Endothelial cell of umbilical vein (primary cell): ENCODE measurements at regions not wholly inside any gene's neighbourhood (a gene's known extent, or its start where the extent isn't known, plus 50 kb on each side); places are given as distances from the start of the nearest gene placed in this dataset.

Experiments
- BruUV-seq: library from RNA; stranded (reverse); fragments of 400-500 nt; replicated peaks from 2 replicates; lab custom pipeline; 2021; lab: Mats Ljungman, UMichigan
- CTCF ChIA-PET: fragments of 300-600, 350-600 bp; sonication (Branson Sonifier 250); formaldehyde crosslinking; loops from one replicate; lab custom pipeline; 2021; ENCODE audit warnings: antibody characterized with exemption, inconsistent platforms; lab: Charles Lee
- POLR2A ChIA-PET: fragments of 300-600, 350-600 bp; sonication (Branson Sonifier 250); formaldehyde crosslinking; loops from one replicate; lab custom pipeline; 2021; ENCODE audit warnings: antibody characterized with exemption, inconsistent platforms; lab: Charles Lee
- DNase-seq: peaks from one replicate; pipeline ENCODE4 v3.0.0-alpha.2; 2011; ENCODE audit warnings: low read depth, low spot score
- FAIRE-seq: peaks from 2 replicates; lab custom pipeline; 2011; peaks lifted over from hg19 to GRCh38; lab: Jason Lieb, UNC
- H2AFZ ChIP-seq: 2 replicates; pipeline ENCODE4 v1.6.0; 2012; ENCODE audit warnings: low read depth, low read length, control low read depth, inconsistent platforms
- H3K27ac ChIP-seq: 2 replicates; pipeline ENCODE4 v1.5.1; 2011; ENCODE audit warnings: low read depth, mild to moderate bottlenecking, control low read depth, low read length, moderate library complexity; ENCODE audit not compliant: insufficient read depth
- H3K27me3 ChIP-seq, 2 experiments: 2 replicates each; pipeline versions ENCODE4 v1.6.0 to v1.6.1; 2011; ENCODE audit warnings: low read length in 2 of 2, mixed read lengths in 1 of 2; ENCODE audit not compliant: control insufficient read depth in 2 of 2, insufficient read depth in 2 of 2
- H3K36me3 ChIP-seq, 2 experiments: 2 replicates in 1 of 2; 3 replicates in 1 of 2; pipeline ENCODE4 v1.5.1; 2011; ENCODE audit warnings: low read length in 2 of 2, mild to moderate bottlenecking in 1 of 2, moderate library complexity in 1 of 2; ENCODE audit not compliant: control insufficient read depth in 2 of 2, insufficient read depth in 2 of 2; ENCODE audit errors: extremely low read depth in 1 of 2
- H3K4me1 ChIP-seq: 3 replicates; pipeline ENCODE4 v1.5.1; 2011; ENCODE audit warnings: mild to moderate bottlenecking, low read length; ENCODE audit not compliant: control insufficient read depth, insufficient read depth; ENCODE audit errors: extremely low read depth
- H3K4me2 ChIP-seq: 2 replicates; pipeline ENCODE4 v1.6.1; 2011; ENCODE audit warnings: low read length, control low read depth, mixed read lengths; ENCODE audit not compliant: insufficient read depth
- H3K4me3 ChIP-seq, 3 experiments: fragments of 200-600 bp in 1 of 3; sonication (generic), shearing (Covaris generic) in 1 of 3; replicated peaks in 1 of 3; 2 replicates each; pipeline ENCODE4 v1.5.1; 2011 to 2016; ENCODE audit warnings: control low read depth in 3 of 3, low read length in 3 of 3, mild to moderate bottlenecking in 2 of 3, inconsistent platforms in 1 of 3, low read depth in 1 of 3, moderate library complexity in 1 of 3; ENCODE audit not compliant: insufficient read depth in 1 of 3
- H3K79me2 ChIP-seq: 2 replicates; pipeline ENCODE4 v1.6.0; 2012; ENCODE audit warnings: low read length, inconsistent platforms; ENCODE audit not compliant: control insufficient read depth, insufficient read depth
- H3K9ac ChIP-seq: replicated peaks from 2 replicates; pipeline ENCODE3; 2011; ENCODE audit warnings: low read length, control low read depth; ENCODE audit not compliant: insufficient read depth; ENCODE audit errors: extremely low read depth
- H3K9me1 ChIP-seq: replicated peaks from 3 replicates; pipeline ENCODE4 v1.6.0; 2011; ENCODE audit warnings: mild to moderate bottlenecking, low read length; ENCODE audit not compliant: control insufficient read depth, insufficient read depth; ENCODE audit errors: extremely low read depth
- H3K9me3 ChIP-seq: replicated peaks from 2 replicates; pipeline ENCODE4 v1.5.1; 2012; ENCODE audit warnings: low read length, inconsistent platforms; ENCODE audit not compliant: control insufficient read depth, insufficient read depth
- H4K20me1 ChIP-seq: replicated peaks from 2 replicates; pipeline ENCODE3; 2011; ENCODE audit warnings: mild to moderate bottlenecking, low read length; ENCODE audit not compliant: control insufficient read depth, insufficient read depth; ENCODE audit errors: extremely low read depth
- EZH2 ChIP-seq: IDR thresholded peaks from 2 replicates; pipeline ENCODE4 v1.6.1; 2012; ENCODE audit warnings: borderline replicate concordance, low read depth, mild to moderate bottlenecking, moderate library complexity, low read length, inconsistent platforms; ENCODE audit not compliant: severe bottlenecking
- FOS ChIP-seq: IDR thresholded peaks from 2 replicates; pipeline ENCODE4 v1.6.1; 2011; ENCODE audit warnings: mild to moderate bottlenecking, low read length, moderate library complexity, borderline replicate concordance; ENCODE audit not compliant: insufficient read depth
- GATA2 ChIP-seq: IDR thresholded peaks from 2 replicates; pipeline ENCODE4 v1.7.0; 2011; ENCODE audit warnings: low read depth, mild to moderate bottlenecking, moderate library complexity, mixed read lengths, low read length; ENCODE audit not compliant: insufficient read length, insufficient read depth
- JUN ChIP-seq: IDR thresholded peaks from 2 replicates; pipeline ENCODE4 v1.6.1; 2011; ENCODE audit warnings: borderline replicate concordance, low read depth; ENCODE audit not compliant: insufficient read length, insufficient read depth
- MYC ChIP-seq: IDR thresholded peaks from one replicate; pipeline ENCODE4 v1.6.1; 2011; ENCODE audit warnings: mild to moderate bottlenecking, low read depth, low read length
- POLR2A ChIP-seq: IDR thresholded peaks from 2 replicates; pipeline ENCODE4 v1.6.1; 2012; ENCODE audit warnings: low read depth, mild to moderate bottlenecking, control low read depth, low read length
- POLR2AphosphoS5 ChIP-seq: IDR thresholded peaks from 2 replicates; pipeline ENCODE4 v1.6.1; 2012; ENCODE audit warnings: low read depth, mild to moderate bottlenecking, control low read depth, low read length, moderate library complexity; ENCODE audit not compliant: insufficient read depth
- dilution Hi-C: fragments of 300-500 bp; cut with MboI; formaldehyde crosslinking; loops from one replicate; pipeline ENCODE4 v1.15.0; 2019; ENCODE audit warnings: low sequenced_read_pairs; ENCODE audit not compliant: extremely low pct_ligation_motif_present
- intact Hi-C: fragments of 100-400 bp; cut with micrococcal nuclease; formaldehyde crosslinking; loops from one replicate; pipeline ENCODE4 v1.10.0; 2022
- TF ChIP-seq, protein P1 (sequence below): IDR thresholded peaks from 2 replicates; pipeline ENCODE4 v1.6.1; 2011; ENCODE audit not compliant: insufficient read depth, insufficient read length
- TF ChIP-seq, protein P2 (sequence below), 2 donors: IDR thresholded peaks; 1 replicate in 1 of 2; 2 replicates in 1 of 2; pipeline ENCODE4 v1.5.1; 2011; ENCODE audit warnings: low read length in 2 of 2, mild to moderate bottlenecking in 2 of 2, moderate library complexity in 2 of 2, control low read depth in 1 of 2, inconsistent platforms in 1 of 2, low read depth in 1 of 2; ENCODE audit not compliant: insufficient read depth in 1 of 2; ENCODE audit errors: extremely low read depth in 1 of 2

DNA sequence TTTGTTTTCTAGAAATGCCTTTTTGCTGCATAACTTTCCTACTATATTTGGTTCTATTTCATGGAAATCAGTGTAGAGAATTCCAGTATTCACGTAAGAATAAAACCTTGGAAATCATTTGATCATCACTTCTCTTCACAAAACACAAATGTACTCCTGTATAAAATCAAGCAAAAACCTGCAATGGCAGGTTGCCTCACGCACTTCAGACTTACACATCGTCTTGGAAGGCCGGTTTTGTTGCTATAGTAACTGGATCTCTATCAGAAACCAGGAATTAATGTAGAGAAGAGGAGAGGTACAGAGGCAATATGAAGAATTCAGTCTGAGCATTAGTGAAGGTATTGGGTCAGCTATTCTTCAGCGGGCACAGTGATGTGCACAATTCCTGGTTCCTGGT is 370.7 kb upstream of the CYRIA start:
- no peak for DNase-seq
- H3K4me1 ChIP-seq = no peaks in the 10 kb centered on the region
- H3K4me2 ChIP-seq = no peak overlapping the region
- FAIRE-seq = no peak
- H3K9me1 ChIP-seq = no peaks in the 10 kb centered on the region
- H4K20me1 ChIP-seq = no peaks in the 10 kb centered on the region
- BruUV-seq = no TSS peak
- H3K79me2 ChIP-seq = no peaks in the 10 kb centered on the region
- H3K27me3 ChIP-seq = no peaks in the 10 kb centered on the region
- no peaks in the 10 kb centered on the region for H3K36me3 ChIP-seq
- CTCF ChIA-PET = no interaction called here
- no peak overlapping the region for H3K9ac ChIP-seq
- TF ChIP-seq POLR2A = no peak
- TF ChIP-seq POLR2AphosphoS5 = no peak
- TF ChIP-seq EZH2 = no peak
- no peak for TF ChIP-seq GATA2
- TF ChIP-seq, protein P1, sequence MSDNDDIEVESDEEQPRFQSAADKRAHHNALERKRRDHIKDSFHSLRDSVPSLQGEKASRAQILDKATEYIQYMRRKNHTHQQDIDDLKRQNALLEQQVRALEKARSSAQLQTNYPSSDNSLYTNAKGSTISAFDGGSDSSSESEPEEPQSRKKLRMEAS = no peak
- TF ChIP-seq FOS = no peak
- TF ChIP-seq JUN = no peak
- no peak for TF ChIP-seq MYC
- TF ChIP-seq, protein P2, sequence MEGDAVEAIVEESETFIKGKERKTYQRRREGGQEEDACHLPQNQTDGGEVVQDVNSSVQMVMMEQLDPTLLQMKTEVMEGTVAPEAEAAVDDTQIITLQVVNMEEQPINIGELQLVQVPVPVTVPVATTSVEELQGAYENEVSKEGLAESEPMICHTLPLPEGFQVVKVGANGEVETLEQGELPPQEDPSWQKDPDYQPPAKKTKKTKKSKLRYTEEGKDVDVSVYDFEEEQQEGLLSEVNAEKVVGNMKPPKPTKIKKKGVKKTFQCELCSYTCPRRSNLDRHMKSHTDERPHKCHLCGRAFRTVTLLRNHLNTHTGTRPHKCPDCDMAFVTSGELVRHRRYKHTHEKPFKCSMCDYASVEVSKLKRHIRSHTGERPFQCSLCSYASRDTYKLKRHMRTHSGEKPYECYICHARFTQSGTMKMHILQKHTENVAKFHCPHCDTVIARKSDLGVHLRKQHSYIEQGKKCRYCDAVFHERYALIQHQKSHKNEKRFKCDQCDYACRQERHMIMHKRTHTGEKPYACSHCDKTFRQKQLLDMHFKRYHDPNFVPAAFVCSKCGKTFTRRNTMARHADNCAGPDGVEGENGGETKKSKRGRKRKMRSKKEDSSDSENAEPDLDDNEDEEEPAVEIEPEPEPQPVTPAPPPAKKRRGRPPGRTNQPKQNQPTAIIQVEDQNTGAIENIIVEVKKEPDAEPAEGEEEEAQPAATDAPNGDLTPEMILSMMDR (IDR thresholded peaks at IDR 0.05; ENCODE audit: extremely low read depth in 1 of 2, insufficient read depth in 1 of 2, low read depth in 1 of 2, low read length in 2 of 2) = no peak
- POLR2A ChIA-PET = no interaction called here
- H2AFZ ChIP-seq = no peak overlapping the region
- no peak overlapping the region for H3K27ac ChIP-seq
- H3K4me3 ChIP-seq = no peak overlapping the region
- intact Hi-C loops (no loop called here), dilution Hi-C loops (no loop called here)
- no peaks in the 10 kb centered on the region for H3K9me3 ChIP-seq
